Psoas muscle (tissue), 7 donors: ENCODE measurements at regions not wholly inside any gene's neighbourhood (a gene's known extent, or its start where the extent isn't known, plus 50 kb on each side); places are given as distances from the start of the nearest gene placed in this dataset.

ENCODE experiments used
- ATAC-seq, 4 donors: fragments of 200-7000 bp; cut with Tn5 transposase; one replicate each; pipeline ENCODE4 v1.9.1; 2020; ENCODE audit warnings: moderate library complexity in 3 of 4, mild to moderate bottlenecking in 2 of 4
- DNase-seq, 2 donors: peaks; one replicate each; pipeline ENCODE4 v3.0.0-alpha.2; 2020
- H3K27ac ChIP-seq: fragments of 200-600 bp; one replicate; pipeline ENCODE4 v1.8.0; 2022
- H3K27me3 ChIP-seq, 3 donors: fragments of 200-600 bp in 1 of 3; one replicate each; pipeline versions ENCODE4 v1.6.1 to v1.8.0; 2013 to 2022; ENCODE audit warnings: low read length in 2 of 3, mild to moderate bottlenecking in 2 of 3, moderate library complexity in 1 of 3; ENCODE audit not compliant: insufficient read depth in 3 of 3
- H3K36me3 ChIP-seq, 2 donors: fragments of 200-600 bp in 1 of 2; one replicate each; pipeline versions ENCODE4 v1.6.1 to v1.8.0; 2013 to 2022; ENCODE audit warnings: low read depth in 1 of 2, mild to moderate bottlenecking in 1 of 2, moderate library complexity in 1 of 2; ENCODE audit not compliant: insufficient read depth in 1 of 2
- H3K4me1 ChIP-seq: fragments of 200-600 bp; one replicate; pipeline ENCODE4 v1.8.0; 2022
- H3K4me3 ChIP-seq: fragments of 200-600 bp; one replicate; pipeline ENCODE4 v1.8.0; 2022; ENCODE audit warnings: mild to moderate bottlenecking
- H3K9me3 ChIP-seq: fragments of 200-600 bp; one replicate; pipeline ENCODE4 v1.8.0; 2022
- WGBS, 3 donors: extraction: QIAGEN DNeasy Blood & Tissue Kit; methylation state at CpG; one replicate each; pipeline versions ENCODE4 v1.1.6 to v1.1.7; 2013; 5-methylcytosine and 5-hydroxymethylcytosine counted together
- intact Hi-C, 2 donors: fragments of 100-400 bp; cut with DNase I; formaldehyde crosslinking; loops; one replicate each; pipeline versions ENCODE4 v1.11.0 to v1.14.2; 2022
- TF ChIP-seq, protein P1 (sequence below): fragments of 200-600 bp; IDR thresholded peaks from one replicate; pipeline ENCODE4 v1.8.0; 2022; ENCODE audit warnings: antibody characterized with exemption
- donor health status: healthy with polysubstance abuse.
- donor health status: DM: no; HTN: no; CAD: no; lungs with moderate emphysema.
- donor health status: Bipolar disorder and iron deficiency.
- donor health status: healthy.
- donor health status: DM: yes; HTN: yes; CAD: no.
- donor health status: DM: no; HTN: no; CAD: no.
- donor health status: DM: yes; HTN: yes; CAD: no.

DNA sequence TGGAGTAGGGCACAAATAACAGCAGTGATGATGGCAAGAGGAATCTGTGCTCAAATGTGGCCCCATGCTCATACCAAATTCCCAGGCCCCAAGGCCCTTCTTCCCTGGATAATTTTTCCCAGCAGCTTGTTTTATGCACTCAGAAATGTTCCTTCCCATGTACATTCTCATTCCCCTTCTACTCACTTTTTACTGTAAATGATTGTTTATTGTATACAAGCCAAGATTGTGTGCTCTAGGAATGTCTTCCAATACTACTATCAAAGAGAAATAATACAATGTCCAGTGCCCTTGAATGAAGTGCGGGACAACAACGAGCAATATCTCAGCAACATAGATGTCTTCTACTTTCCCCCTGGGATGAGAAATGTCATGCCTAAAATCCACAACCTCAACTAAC, 201.6 kb downstream of the ICOS start:
- intact Hi-C loops = no loop called here
- Histone ChIP-seq H3K4me1 (no peaks in the 10 kb centered on the region), H3K4me3 (no peak overlapping the region), H3K27me3 (no peaks in the 10 kb centered on the region), H3K9me3 (no peaks in the 10 kb centered on the region), H3K27ac (no peak overlapping the region), H3K36me3 (no peaks in the 10 kb centered on the region)
- no peak for ATAC-seq
- 89 to 94% (median 90%) methylated on average over 2 of the region's 2 CpGs for WGBS, 3 donors
- TF ChIP-seq, protein P1, sequence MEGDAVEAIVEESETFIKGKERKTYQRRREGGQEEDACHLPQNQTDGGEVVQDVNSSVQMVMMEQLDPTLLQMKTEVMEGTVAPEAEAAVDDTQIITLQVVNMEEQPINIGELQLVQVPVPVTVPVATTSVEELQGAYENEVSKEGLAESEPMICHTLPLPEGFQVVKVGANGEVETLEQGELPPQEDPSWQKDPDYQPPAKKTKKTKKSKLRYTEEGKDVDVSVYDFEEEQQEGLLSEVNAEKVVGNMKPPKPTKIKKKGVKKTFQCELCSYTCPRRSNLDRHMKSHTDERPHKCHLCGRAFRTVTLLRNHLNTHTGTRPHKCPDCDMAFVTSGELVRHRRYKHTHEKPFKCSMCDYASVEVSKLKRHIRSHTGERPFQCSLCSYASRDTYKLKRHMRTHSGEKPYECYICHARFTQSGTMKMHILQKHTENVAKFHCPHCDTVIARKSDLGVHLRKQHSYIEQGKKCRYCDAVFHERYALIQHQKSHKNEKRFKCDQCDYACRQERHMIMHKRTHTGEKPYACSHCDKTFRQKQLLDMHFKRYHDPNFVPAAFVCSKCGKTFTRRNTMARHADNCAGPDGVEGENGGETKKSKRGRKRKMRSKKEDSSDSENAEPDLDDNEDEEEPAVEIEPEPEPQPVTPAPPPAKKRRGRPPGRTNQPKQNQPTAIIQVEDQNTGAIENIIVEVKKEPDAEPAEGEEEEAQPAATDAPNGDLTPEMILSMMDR = no peak
- DNase-seq = no peak

DNA sequence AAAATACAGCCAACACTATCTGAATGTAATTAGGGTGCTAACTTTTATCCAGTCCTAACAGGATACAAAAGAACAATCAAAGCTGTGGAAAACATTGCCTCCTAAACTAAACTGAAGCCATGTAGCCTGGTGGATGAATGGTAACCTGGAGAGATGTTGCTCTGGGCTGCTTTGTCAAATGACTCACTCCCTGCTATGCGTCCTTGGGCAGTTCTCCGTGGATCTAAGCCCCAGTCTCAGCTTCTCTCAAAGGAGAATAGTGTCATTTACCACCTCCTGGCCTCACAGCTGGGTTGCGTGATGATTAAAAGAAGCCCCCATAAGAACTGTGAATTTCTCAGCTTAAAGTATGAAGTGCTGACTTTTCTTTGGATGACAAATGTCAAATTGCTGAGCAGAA, 203.7 kb downstream of the ICOS start:
- TF ChIP-seq, protein P1 = no peak
- Histone ChIP-seq H3K4me3 (no peak overlapping the region), H3K4me1 (no peaks in the 10 kb centered on the region), H3K27me3 (peaks cover 0 to 3% (median 0%) of the 10 kb centered on the region in 3 donors), H3K9me3 (no peaks in the 10 kb centered on the region), H3K36me3 (no peaks in the 10 kb centered on the region), H3K27ac (no peak overlapping the region)
- WGBS, 3 donors = 31 to 61% (median 43%) methylated on average over 3 of the region's 3 CpGs
- intact Hi-C loops = no loop called here
- ATAC-seq = no peak
- DNase-seq = no peak

DNA sequence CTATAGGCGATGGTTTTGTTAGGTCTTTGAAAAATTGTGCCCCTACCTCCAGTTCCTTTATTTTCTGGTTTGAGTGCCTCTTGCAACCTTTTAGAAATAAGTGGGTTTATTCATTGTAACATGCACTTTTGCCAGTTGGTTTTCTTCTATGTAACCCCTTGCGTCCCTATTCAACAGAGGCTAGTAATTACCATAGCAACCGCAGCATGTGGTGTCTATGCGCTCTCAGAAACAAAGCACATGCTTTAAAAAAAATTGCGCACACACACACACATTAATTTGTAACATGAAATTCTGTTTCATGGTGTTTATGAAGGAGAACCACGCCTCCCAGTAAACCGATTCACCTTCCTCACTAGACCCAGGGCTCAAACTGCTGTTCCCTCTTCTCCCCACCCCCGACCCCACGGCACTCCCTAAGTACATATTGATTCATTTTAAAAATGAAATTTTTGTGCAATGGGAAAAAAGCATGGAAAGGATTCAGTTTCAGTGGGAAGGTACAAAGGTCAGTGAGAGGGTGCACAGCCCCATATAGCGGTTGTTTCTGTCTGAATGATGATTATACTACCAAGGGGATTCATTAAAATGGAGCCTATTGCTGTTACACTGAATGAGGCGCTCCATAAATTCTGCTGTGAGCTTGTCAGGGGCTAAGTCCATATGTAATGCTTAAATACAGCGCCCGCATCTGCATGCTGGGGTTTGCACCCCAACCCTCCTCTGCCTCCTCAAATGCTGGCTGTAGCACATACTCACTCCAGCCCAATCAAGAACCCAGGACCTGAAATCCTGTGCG, 206.9 kb downstream of the ICOS start:
- no peaks in the 10 kb centered on the region for H3K4me1 ChIP-seq
- no peaks in the 10 kb centered on the region for H3K9me3 ChIP-seq
- TF ChIP-seq, protein P1 = no peak
- peaks cover 0 to 3% (median 0%) of the 10 kb centered on the region in 3 donors for H3K27me3 ChIP-seq
- ATAC-seq = no peak
- H3K4me3 ChIP-seq = no peak overlapping the region
- no peaks in the 10 kb centered on the region for H3K36me3 ChIP-seq
- H3K27ac ChIP-seq = no peak overlapping the region
- 58 to 70% (median 63%) methylated on average over 14 of the region's 14 CpGs for WGBS, 3 donors
- no peak for DNase-seq
- intact Hi-C loops = no loop called here

DNA sequence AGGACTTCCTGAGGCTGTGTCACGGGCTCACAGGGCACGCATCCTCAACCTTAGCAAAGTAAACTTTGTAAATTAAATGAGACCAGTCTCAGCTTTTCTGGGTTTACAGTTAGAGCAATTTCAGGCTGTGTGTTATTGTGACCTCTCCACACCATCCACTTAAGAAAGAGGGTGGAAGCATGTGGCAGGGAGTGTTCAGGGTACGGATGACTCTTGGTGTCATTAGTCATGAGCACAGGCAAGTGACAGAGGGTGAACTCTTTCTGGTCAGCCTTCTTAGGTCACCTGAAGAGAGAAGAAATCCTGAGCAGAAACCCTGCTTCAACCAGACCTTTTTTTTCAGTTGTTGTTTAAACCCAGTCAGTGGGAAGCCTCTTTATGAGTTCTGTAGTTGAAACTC, 207.9 kb downstream of the ICOS start:
- TF ChIP-seq, protein P1 = no peak
- Histone ChIP-seq H3K9me3 (no peaks in the 10 kb centered on the region), H3K36me3 (no peaks in the 10 kb centered on the region), H3K4me3 (no peak overlapping the region), H3K4me1 (no peaks in the 10 kb centered on the region), H3K27ac (no peak overlapping the region), H3K27me3 (peaks cover 0 to 3% (median 0%) of the 10 kb centered on the region in 3 donors)
- no peak for DNase-seq
- WGBS, 3 donors = 95 to 100% (median 98%) methylated on average over 3 of the region's 3 CpGs
- intact Hi-C loops = no loop called here
- no peak for ATAC-seq
